ENCODE measurements at regions not wholly inside any gene's neighbourhood (a gene's known extent, or its start where the extent isn't known, plus 50 kb on each side); places are given as distances from the start of the nearest gene placed in this dataset.

- no peak for DNase-seq
Observed at GRCh38 chr2:61721382-61721781, 132.5 kb downstream of the FAM161A start.

- no peak for DNase-seq
Observed at GRCh38 chr2:61720911-61721310, 132.9 kb downstream of the FAM161A start.

DNA sequence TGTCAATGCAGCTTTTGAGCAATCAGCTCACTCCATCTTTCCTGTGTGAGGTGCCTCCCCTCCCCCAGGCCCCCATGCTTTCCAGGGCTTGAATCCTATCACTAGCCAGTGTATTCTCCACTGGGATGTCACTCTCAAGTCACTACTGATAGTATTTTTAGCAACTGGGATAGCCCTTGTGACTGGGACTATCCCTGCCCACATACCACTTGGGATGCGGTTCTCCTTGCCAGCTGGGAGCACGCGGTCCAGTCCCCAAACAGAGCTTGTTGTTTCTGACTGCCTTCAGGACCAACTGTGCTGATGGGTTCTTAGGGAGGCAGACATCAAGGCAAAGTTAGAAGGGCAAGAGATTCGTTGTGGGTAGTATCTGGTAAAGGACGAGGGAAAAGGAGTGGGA is 134.9 kb downstream of the FAM161A start:
- no peak for DNase-seq

- no peak for DNase-seq
Observed at GRCh38 chr2:61715506-61715905, 138.4 kb downstream of the FAM161A start.

GRCh38 chr2:61714210-61714609 is 139.7 kb downstream of the FAM161A start:
- no peak for DNase-seq

GRCh38 chr2:61713457-61713856 is 140.4 kb downstream of the FAM161A start:
- no peak for DNase-seq

GRCh38 chr2:61712060-61712459 is 141.8 kb downstream of the FAM161A start:
- no peak for DNase-seq

DNA sequence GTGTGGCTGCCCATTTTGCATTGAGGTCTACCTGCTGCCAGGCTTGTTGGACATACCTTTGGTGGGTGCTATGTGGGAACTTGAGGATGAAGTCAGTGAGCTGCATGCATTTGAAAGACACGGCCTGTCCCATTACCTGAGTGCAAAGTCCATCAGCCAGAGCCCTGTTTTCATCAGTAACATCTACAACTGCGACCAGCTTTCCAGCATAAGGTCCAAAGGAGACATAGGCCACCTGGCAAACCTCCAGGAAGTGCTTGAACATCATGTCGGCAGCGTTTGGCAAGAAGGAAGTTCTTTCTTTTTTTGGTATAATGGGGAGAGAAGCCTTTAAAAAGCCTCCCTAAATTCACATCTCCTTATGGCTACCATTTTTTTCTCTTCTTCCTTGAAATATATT is 143.1 kb downstream of the FAM161A start:
- DNase-seq: no peak

DNA sequence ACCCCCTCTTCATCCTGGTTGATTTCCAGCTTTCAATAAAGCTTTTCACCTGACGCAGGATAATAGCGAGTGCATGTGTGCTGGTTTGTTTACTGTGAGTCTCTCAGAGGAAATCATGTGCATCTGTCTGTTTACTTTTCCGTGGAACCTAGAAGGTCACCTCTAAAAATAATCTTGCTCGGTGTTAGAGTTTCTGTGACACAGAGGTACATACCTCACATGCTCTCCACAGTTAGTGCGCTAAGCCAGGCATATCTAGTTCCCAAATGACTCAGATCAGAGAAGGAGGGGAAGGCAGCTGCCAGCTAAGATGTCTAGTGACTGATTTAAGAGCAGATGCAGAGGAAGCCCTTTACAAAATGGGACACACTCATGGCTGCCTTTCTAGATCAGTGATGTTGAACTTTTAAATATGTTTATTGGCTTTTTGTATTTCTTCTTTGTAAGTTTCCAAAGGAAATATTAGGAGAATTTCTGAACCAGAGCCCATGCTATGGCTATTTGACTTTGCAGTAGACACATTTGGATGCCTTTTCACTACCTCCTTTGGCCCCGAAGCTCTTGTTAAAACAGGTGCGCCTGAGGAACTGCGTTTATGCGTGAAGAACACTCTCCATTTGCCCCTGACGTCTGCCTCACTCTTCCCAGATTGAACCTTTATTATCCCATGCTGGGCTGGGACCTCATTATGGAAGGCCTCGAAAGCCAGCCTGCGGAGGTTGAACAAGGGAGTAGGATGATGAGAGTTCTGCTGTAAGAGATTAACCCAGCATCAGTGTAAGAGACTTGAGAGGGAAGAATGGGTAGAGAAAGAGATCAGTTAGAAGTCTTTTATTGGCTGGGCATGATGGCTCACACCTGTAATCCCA is 145.6 kb downstream of the FAM161A start:
- peak; percentile 83 for DNase-seq

- DNase-seq: no peak
Observed at GRCh38 chr2:61705625-61706024, 148.2 kb downstream of the FAM161A start.

DNA sequence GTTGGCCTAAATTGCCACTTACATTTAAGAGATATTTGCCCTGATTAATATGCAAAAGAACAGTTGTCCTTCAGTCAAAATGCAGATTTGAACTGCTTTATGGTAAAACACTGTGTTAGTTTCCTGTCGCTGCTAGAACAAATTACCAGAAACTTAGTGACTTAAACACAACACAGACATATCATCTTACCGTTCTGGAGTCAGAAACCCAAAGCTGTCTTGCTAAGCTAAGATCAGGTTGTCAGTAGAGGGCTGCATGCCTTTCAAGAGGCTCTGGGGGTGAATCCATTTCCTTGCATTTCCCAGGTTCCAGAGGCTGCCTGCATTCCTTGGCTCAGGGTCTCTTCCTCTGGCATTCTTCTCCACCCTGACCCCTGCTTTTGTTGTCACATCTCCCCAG is 149.5 kb downstream of the FAM161A start:
- DNase-seq: no peak

- DNase-seq: no peak
Observed at GRCh38 chr2:61702088-61702467, 151.8 kb downstream of the FAM161A start.

- no peak for DNase-seq
Observed at GRCh38 chr2:61700464-61700863, 153.4 kb downstream of the FAM161A start.

DNA sequence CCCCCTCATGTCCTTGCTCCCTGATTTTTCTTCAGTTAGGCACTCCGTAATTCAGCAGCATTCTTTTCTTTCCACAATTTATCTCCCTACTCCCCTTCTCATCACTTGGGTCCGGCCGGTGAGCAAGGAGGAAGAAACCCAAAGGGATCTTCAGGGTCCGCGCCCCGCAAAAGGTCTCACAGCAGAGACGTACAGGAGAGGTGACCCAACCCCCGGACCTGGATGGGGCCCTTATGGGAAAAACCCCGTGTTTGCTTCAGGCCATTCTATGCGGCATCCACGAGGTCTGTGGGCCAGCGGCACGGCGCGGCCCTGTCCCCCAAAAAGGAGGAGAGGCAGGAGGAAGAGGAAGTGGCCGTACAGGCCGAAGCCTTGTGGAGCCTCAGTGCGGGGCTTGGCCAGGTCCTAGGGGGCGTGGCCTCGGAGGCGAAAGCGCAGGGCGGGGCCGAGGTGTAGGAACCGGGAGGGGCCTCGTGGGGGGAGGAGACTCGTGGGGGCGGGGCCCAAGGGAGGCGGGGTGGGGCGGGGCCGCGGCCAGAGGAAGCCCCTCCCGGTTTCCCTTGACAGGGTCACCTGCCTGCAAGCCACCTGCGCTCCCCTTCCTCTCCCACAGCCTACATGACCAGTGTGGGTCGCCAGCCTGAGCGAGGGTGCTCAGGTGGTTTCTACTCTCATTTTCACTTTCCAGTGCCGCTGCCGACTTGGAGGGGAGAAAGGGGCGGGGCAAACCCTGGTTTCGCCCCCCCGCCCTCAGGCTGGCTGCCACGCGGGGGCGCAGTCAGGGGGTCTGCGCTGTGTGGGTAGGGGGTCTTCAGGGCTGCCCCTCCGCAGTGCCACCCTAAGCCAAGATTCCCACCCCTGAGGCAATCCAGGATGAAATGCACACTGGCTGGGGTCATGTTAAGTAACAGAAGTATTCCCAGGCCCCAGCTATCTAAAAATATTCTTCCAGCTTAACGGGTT is 156.4 kb upstream of the XPO1 start:
- no peak for DNase-seq

GRCh38 chr2:61693744-61694143 is 155.6 kb upstream of the XPO1 start:
- no peak for DNase-seq

DNA sequence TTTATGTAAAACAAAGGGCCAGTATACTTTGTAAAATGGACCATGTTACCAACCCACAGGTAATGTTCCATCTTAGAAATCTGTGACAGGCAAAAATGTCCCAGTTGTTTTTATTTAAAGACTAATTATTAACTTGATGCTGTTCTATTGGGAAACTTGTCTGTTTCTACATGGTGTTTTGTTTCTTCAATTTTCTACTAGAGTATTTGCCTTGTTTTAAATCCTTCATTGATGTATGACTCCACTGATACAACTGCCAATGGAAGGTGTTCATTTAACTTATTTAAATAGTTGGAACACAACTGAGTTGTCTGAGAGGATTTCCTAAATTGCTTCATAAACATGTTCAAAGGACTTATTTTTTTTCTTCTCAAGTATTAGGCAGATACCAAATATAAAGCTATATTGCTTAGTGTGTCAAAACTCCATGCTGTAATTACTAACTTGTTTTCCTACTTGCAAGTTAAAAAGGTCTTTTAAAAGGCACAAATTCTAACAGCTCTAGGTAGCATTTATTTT is 152.0 kb upstream of the XPO1 start:
- DNase-seq: no peak

GRCh38 chr2:61689568-61689967 is 151.4 kb upstream of the XPO1 start:
- DNase-seq: no peak

- no peak for DNase-seq
Observed at GRCh38 chr2:61688369-61689334, 150.5 kb upstream of the XPO1 start.

DNA sequence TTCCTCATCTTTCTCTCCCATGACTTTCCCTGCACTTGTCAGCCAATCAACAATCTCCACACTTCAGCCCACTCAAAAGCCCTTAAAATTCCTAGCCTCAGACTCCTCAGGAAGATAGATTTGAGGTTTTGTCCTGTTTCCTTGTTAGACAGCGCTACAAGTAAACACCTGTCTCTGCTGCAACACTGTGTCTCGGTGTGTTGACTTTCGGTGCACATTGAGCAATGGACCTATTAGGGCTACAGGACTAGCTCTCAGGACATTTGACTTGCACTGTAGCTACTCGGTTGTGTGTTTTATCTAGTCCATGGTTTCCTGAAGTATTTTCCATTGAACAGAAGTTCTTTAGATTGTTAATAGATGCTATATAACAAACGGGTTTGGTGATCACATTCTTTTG is 140.9 kb upstream of the XPO1 start:
- no peak for DNase-seq

- DNase-seq: no peak
Observed at GRCh38 chr2:61677942-61678341, 139.8 kb upstream of the XPO1 start.

DNA sequence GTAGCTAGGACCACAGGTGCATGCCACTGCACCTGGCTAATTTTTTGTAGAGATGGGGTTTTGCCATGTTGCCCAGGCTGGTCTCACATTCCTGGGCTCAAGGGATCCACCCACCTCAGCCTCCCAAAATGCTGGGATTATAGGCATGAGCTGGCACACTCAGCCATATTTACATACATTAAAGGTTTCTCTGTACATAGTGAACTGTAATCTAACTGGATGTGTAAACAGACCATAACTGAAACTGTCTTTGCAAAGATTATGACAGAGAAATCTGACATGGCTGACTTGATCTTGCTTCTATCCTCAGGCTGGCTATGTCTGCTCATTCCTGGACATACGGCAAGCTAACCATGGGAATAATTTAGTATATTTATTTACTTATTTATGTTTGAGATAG is 139.2 kb upstream of the XPO1 start:
- DNase-seq: no peak

GRCh38 chr2:61675204-61675603 is 137.0 kb upstream of the XPO1 start:
- no peak for DNase-seq
